Medulla oblongata (tissue), 1 donor: ENCODE measurements at regions not wholly inside any gene's neighbourhood (a gene's known extent, or its start where the extent isn't known, plus 50 kb on each side); places are given as distances from the start of the nearest gene placed in this dataset.
"Not testable (repeated sequence)": the region's sequence is repeated elsewhere in the genome, so short reads cannot be mapped to it uniquely, and the experiment has no call there.

Experiments
- DNase-seq: peaks from one replicate; pipeline ENCODE4 v3.0.0-alpha.2; 2015; ENCODE audit errors: extremely low spot score

- no peak for DNase-seq
These were observed 2221.6 kb upstream of the AGA start for GRCh38 chr4:179663641-179664429.

GRCh38 chr4:179664430-179665027 is 2222.3 kb upstream of the AGA start:
- DNase-seq: no peak

- no peak for DNase-seq
These were observed 2224.0 kb upstream of the AGA start for GRCh38 chr4:179666226-179666625.

GRCh38 chr4:179671609-179672008 is 2229.4 kb upstream of the AGA start:
- DNase-seq: no peak

GRCh38 chr4:179678093-179678814 is 2236.0 kb upstream of the AGA start:
- no peak for DNase-seq

GRCh38 chr4:179683661-179684060 is 2241.4 kb upstream of the AGA start:
- not testable (repeated sequence) for DNase-seq

- no peak for DNase-seq
These were observed 2250.0 kb upstream of the AGA start for GRCh38 chr4:179692222-179692621.

- no peak for DNase-seq
These were observed 2252.9 kb upstream of the AGA start for GRCh38 chr4:179695175-179695574.

- no peak for DNase-seq
These were observed 2256.1 kb upstream of the AGA start for GRCh38 chr4:179698321-179698720.

- no peak for DNase-seq
These were observed 2267.9 kb upstream of the AGA start for GRCh38 chr4:179709961-179710624.

- no peak for DNase-seq
These were observed 2277.7 kb upstream of the AGA start for GRCh38 chr4:179719766-179720450.

- not testable (repeated sequence) for DNase-seq
These were observed 2284.3 kb upstream of the AGA start for GRCh38 chr4:179726491-179726890.

- no peak for DNase-seq
These were observed 2286.1 kb upstream of the AGA start for GRCh38 chr4:179728305-179728704.

- DNase-seq: not testable (repeated sequence)
These were observed 2294.6 kb upstream of the AGA start for GRCh38 chr4:179736820-179737219.

- no peak for DNase-seq
These were observed 2296.6 kb upstream of the AGA start for GRCh38 chr4:179738822-179739221.

GRCh38 chr4:179747218-179747910 is 2305.1 kb upstream of the AGA start:
- DNase-seq: peak; percentile 14

GRCh38 chr4:179748837-179749236 is 2306.6 kb upstream of the AGA start:
- no peak for DNase-seq

- DNase-seq: no peak
These were observed 2308.1 kb upstream of the AGA start for GRCh38 chr4:179750374-179750773.

- DNase-seq: no peak
These were observed 2309.4 kb upstream of the AGA start for GRCh38 chr4:179751669-179752068.

- DNase-seq: no peak
These were observed 2313.1 kb upstream of the AGA start for GRCh38 chr4:179755322-179755721.

GRCh38 chr4:179757641-179758040 is 2315.4 kb upstream of the AGA start:
- DNase-seq: no peak
